ENCODE measurements at regions not wholly inside any gene's neighbourhood (a gene's known extent, or its start where the extent isn't known, plus 50 kb on each side); places are given as distances from the start of the nearest gene placed in this dataset.

DNA sequence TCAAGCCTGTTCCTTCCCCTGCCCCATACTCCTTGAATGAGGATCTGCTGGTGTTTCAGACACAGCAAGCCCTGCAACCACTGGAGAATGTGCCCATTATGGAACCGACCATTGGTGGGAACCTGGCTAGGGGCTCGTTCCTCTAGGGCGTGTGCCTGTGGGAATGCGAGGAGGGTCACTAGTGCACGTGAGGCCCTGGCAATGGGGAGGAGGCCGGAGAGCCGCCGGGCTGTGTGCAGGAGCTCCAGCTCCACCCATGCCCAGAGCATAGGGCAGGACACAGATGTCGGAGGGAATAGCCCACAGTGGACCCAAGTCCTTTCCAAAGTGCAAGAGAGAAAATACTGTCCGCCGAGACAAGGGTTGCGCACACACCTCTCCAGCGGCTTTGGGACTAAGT, 99.3 kb downstream of the ERMARD start:
- TF ChIP-seq EP300 (IDR thresholded peaks at IDR 0.05) (no peak), POLR2A (IDR thresholded peaks at IDR 0.05) (no peak), POLR2AphosphoS5 (IDR thresholded peaks at IDR 0.05) (no peak)
- TF ChIP-seq, protein P1, sequence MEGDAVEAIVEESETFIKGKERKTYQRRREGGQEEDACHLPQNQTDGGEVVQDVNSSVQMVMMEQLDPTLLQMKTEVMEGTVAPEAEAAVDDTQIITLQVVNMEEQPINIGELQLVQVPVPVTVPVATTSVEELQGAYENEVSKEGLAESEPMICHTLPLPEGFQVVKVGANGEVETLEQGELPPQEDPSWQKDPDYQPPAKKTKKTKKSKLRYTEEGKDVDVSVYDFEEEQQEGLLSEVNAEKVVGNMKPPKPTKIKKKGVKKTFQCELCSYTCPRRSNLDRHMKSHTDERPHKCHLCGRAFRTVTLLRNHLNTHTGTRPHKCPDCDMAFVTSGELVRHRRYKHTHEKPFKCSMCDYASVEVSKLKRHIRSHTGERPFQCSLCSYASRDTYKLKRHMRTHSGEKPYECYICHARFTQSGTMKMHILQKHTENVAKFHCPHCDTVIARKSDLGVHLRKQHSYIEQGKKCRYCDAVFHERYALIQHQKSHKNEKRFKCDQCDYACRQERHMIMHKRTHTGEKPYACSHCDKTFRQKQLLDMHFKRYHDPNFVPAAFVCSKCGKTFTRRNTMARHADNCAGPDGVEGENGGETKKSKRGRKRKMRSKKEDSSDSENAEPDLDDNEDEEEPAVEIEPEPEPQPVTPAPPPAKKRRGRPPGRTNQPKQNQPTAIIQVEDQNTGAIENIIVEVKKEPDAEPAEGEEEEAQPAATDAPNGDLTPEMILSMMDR (IDR thresholded peaks at IDR 0.05) = no peak
- Histone ChIP-seq H3K9me3 (no peaks in the 10 kb centered on the region), H3K36me3 (no peaks in the 10 kb centered on the region), H3K27ac (peak overlapping the region; percentile 40 to 87 (median 64)), H3K4me3 (no peak overlapping the region), H3K4me1 (peaks cover 5 to 18% (median 9%) of the 10 kb centered on the region in 4 donors), H3K27me3 (no peaks in the 10 kb centered on the region)
- DNase-seq (peak in 1 of 2 donors; percentile 16), ATAC-seq (ENCODE audit: low FRiP score in 2 of 2) (no peak)
- WGBS, 2 donors = 90 to 91% methylated on average over 11 to 13 of the region's 13 CpGs

DNA sequence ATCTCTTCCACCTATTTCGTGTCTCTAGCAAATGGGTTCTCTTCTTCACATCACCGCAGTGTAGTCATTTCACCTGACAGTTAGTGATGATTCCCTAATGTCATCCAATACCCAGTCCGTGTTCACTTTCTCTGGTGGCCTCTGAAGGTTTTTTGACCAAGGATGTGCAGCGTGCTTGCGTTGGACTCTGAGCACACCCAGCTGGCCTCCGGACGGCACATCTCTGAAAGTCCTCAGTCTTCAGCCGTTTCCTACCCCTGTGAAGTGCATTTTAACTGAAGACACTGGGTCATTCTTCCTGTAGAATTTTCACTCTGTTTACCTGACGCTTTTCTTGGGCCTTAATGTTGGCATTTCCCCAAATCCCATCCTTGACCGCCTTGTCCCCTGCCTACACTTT, 98.7 kb downstream of the ERMARD start:
- Histone ChIP-seq H3K9me3 (no peaks in the 10 kb centered on the region), H3K4me3 (no peak overlapping the region), H3K27me3 (no peaks in the 10 kb centered on the region), H3K4me1 (peaks cover 5 to 18% (median 9%) of the 10 kb centered on the region in 4 donors), H3K27ac (peak overlapping the region in 1 of 4 donors; percentile 87), H3K36me3 (no peaks in the 10 kb centered on the region)
- ATAC-seq (ENCODE audit: low FRiP score in 2 of 2) (no peak), DNase-seq (no peak)
- WGBS, 2 donors = 89 to 90% methylated on average over 10 of the region's 10 CpGs
- TF ChIP-seq POLR2A (IDR thresholded peaks at IDR 0.05) (no peak), EP300 (IDR thresholded peaks at IDR 0.05) (no peak)
- TF ChIP-seq, protein P1 (IDR thresholded peaks at IDR 0.05) = no peak

DNA sequence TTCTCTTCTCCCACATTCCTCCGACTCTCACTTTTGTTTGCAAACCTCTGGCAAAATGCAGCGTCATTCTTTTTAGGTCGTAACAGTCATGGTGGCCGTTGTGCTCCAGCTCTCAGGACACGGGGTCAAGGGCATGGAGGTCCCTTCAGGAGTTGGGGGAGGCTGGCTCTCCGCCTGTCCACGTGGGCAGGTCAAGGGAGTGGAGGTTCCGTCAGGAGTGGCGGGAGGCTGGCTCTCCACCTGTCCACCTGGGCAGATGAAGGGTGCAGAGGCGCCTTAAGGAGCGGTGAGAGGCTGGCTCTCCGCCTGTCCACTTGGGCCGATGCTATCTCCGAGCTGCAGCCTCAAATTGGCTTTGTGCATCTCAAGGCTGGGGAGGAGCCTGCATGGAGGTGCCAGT, 98.0 kb downstream of the ERMARD start:
- Histone ChIP-seq H3K27ac (no peak overlapping the region), H3K27me3 (no peaks in the 10 kb centered on the region), H3K4me3 (no peak overlapping the region), H3K9me3 (no peaks in the 10 kb centered on the region), H3K36me3 (no peaks in the 10 kb centered on the region), H3K4me1 (peaks cover 5 to 18% (median 9%) of the 10 kb centered on the region in 4 donors)
- TF ChIP-seq POLR2AphosphoS5 (IDR thresholded peaks at IDR 0.05) (no peak), EP300 (IDR thresholded peaks at IDR 0.05) (no peak), POLR2A (IDR thresholded peaks at IDR 0.05) (no peak)
- TF ChIP-seq, protein P1 (IDR thresholded peaks at IDR 0.05) = no peak
- 78 to 86% methylated on average over 13 to 14 of the region's 14 CpGs for WGBS, 2 donors
- no peak for DNase-seq
- ATAC-seq (ENCODE audit: low FRiP score in 2 of 2) = no peak

DNA sequence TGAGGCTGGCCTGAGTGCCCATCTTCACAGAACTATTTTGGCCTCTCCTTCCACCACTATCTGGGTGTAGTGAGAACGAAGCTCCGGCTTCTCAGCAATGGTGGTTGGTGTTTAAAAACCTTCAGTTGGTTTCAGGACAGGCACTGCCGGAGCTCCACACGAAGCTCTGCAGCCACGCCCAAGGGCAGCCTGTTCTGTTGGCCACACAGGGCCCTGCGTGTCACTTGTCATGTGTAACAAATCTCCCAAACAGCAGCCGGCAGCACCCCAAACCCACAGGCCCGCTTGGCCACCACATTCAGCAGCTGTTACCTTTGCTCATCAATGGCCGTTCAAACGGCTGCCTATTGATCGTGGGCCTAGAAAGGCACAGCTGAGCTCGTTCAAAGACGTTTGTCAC, 97.5 kb downstream of the ERMARD start:
- Histone ChIP-seq H3K27me3 (no peaks in the 10 kb centered on the region), H3K4me1 (peaks cover 5 to 18% (median 9%) of the 10 kb centered on the region in 4 donors), H3K4me3 (no peak overlapping the region), H3K27ac (no peak overlapping the region), H3K9me3 (no peaks in the 10 kb centered on the region), H3K36me3 (no peaks in the 10 kb centered on the region)
- 85 to 92% methylated on average over 13 of the region's 13 CpGs for WGBS, 2 donors
- TF ChIP-seq POLR2AphosphoS5 (IDR thresholded peaks at IDR 0.05) = no peak
- TF ChIP-seq EP300 (IDR thresholded peaks at IDR 0.05) = no peak
- TF ChIP-seq, protein P1 (IDR thresholded peaks at IDR 0.05) = no peak
- no peak for TF ChIP-seq POLR2A (IDR thresholded peaks at IDR 0.05)
- ATAC-seq (ENCODE audit: low FRiP score in 2 of 2) = no peak
- peak in 1 of 2 donors; percentile 15 for DNase-seq

DNA sequence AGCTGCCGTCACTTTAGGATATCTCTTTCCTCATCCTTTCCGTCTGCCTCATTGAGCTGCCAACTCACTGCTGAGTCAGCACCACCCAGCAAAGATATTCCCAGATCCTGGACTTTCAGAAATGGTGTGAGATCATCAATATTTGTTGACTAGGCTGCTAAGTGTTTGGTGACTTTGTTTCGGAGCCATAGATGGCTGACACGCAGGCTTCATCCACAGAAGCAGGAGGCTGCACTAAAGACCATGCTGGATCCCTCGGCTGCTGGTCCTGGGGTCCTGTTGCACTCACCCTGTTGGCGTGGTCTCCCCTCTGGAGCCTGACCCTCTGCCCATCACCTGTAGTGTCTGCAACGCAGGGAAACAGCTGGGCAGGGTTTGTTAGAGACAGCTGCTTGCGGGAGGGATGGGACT, 96.5 kb downstream of the ERMARD start:
- H3K9me3 ChIP-seq = no peaks in the 10 kb centered on the region
- H3K27ac ChIP-seq = no peak overlapping the region
- no peak for TF ChIP-seq POLR2A (IDR thresholded peaks at IDR 0.05)
- no peak for TF ChIP-seq EP300 (IDR thresholded peaks at IDR 0.05)
- TF ChIP-seq POLR2AphosphoS5 (IDR thresholded peaks at IDR 0.05) = no peak
- TF ChIP-seq, protein P1 (IDR thresholded peaks at IDR 0.05) = no peak
- no peak overlapping the region for H3K4me3 ChIP-seq
- ATAC-seq (ENCODE audit: low FRiP score in 2 of 2) (no peak), DNase-seq (peak in 1 of 2 donors; percentile 12)
- peaks cover 5 to 14% (median 8%) of the 10 kb centered on the region in 4 donors for H3K4me1 ChIP-seq
- WGBS, 2 donors = 83 to 92% methylated on average over 2 to 8 of the region's 8 CpGs
- H3K27me3 ChIP-seq = no peaks in the 10 kb centered on the region
- no peaks in the 10 kb centered on the region for H3K36me3 ChIP-seq

All from upper lobe of left lung (tissue), 6 donors.